Esophagus squamous epithelium (tissue), 5 donors: ENCODE measurements at regions not wholly inside any gene's neighbourhood (a gene's known extent, or its start where the extent isn't known, plus 50 kb on each side); places are given as distances from the start of the nearest gene placed in this dataset.

Experiments used
- DNase-seq: peaks from one replicate; lab custom pipeline; 2025; lab: John Stamatoyannopoulos, UW
- H3K27ac ChIP-seq, 4 donors: fragments of 200-600 bp; sonication (generic); one replicate each; pipeline ENCODE4 v1.5.1; 2016 to 2019; ENCODE audit warnings: mild to moderate bottlenecking in 1 of 4
- H3K27me3 ChIP-seq, 4 donors: fragments of 200-600 bp; sonication (generic); 1 replicate in 3 of 4; 2 replicates in 1 of 4; pipeline versions ENCODE4 v1.5.1 to v1.6.0; 2017 to 2021; ENCODE audit warnings: antibody characterized with exemption in 1 of 4
- H3K36me3 ChIP-seq, 3 donors: fragments of 200-600 bp; sonication (generic); one replicate each; pipeline ENCODE4 v1.5.1; 2016 to 2019
- H3K4me1 ChIP-seq, 3 donors: fragments of 200-600 bp; sonication (generic); one replicate each; pipeline ENCODE4 v1.5.1; 2017 to 2019
- H3K4me3 ChIP-seq, 4 donors: fragments of 200-600 bp; sonication (generic); 1 replicate in 3 of 4; 2 replicates in 1 of 4; pipeline ENCODE4 v1.5.1; 2016 to 2019; ENCODE audit warnings: mild to moderate bottlenecking in 2 of 4, moderate library complexity in 1 of 4
- H3K9me3 ChIP-seq, 3 donors: fragments of 200-600 bp; sonication (generic); one replicate each; pipeline ENCODE4 v1.5.1; 2016 to 2019
- POLR2A ChIP-seq, 4 donors: fragments of 450-650 bp; IDR thresholded peaks; one replicate each; pipeline ENCODE4 v1.6.1; 2017; ENCODE audit warnings: antibody characterized with exemption in 4 of 4, mild to moderate bottlenecking in 4 of 4, moderate library complexity in 3 of 4
- WGBS, 2 donors: methylation state at CpG; one replicate each; pipeline ENCODE4 v1.1.5; 2018; 5-methylcytosine and 5-hydroxymethylcytosine counted together
- intact Hi-C: fragments of 100-400 bp; cut with DNase I; formaldehyde crosslinking; loops from one replicate; pipeline ENCODE4 v1.15.0; 2022
- TF ChIP-seq, protein P1 (sequence below), 6 experiments: fragments of 450-650 bp in 4 of 6; fragments of 200-600 bp in 2 of 6; sonication (generic) in 2 of 6; IDR thresholded peaks; one replicate each; pipeline ENCODE4 v1.5.1; 2016 to 2019; ENCODE audit warnings: antibody characterized with exemption in 6 of 6, mild to moderate bottlenecking in 4 of 6, moderate library complexity in 4 of 6
- donor health status: DM: yes; HTN: yes; CAD: no.

DNA sequence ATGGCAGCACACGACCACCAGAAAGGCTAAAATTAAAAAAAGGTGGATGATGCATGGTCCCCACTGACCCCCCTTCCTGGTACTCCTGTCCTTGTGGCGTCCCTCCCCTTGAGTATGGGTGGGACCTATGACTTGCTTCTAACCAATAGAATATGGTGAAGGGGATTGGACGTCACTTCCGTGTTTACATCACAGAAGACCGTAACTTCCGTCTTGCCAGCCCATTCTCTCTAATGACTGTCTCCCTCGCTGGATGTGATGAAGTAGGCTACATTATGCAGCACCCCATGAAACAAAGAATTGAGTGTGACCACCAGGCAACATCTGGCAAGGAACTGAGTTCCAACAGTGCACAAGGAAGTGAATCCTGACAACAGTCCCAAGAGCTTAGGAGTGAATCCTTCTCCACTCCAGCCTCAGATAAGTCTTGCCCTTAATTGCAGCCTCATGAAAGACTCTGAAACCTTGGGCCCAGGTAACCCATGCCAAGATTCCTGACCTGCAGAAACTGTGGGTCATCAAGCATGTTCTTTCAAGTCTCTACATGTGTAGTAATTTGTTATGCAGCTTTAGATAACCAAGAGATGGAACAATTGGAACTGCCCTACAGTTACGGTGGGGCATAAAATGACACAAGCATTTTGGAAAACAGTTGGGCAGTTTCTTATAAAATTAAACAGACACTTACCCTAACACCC, 80.1 kb upstream of the NPAS2 start:
- 81 to 84% methylated on average over 7 to 8 of the region's 8 CpGs for WGBS, 2 donors
- intact Hi-C loops: no loop called here
- no peak for DNase-seq

DNA sequence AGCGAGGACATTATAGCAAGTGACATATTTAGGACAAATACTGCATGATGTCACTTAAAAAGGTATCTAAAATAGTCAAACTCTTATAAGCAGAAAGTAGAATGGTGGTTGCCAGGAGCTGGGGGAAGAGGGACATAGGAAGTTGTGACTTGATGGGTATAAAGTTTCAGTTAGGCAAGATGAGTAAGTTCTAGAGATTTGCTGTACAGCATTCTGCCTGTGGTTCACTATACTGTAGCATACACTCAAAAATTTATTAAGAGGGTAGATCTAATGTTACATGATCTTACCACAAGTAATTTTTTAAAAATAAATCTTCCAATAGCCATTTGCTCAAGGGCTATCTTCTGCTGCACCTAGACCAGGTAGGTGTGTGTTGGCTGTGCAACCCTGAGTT, 78.1 kb upstream of the NPAS2 start:
- Histone ChIP-seq H3K9me3 (no peaks in the 10 kb centered on the region), H3K36me3 (no peaks in the 10 kb centered on the region), H3K4me3 (no peak overlapping the region), H3K27ac (peak overlapping the region in 3 of 4 donors; percentile 23 to 84 (median 46)), H3K4me1 (peaks cover 0 to 12% (median 10%) of the 10 kb centered on the region in 3 donors), H3K27me3 (no peaks in the 10 kb centered on the region)
- TF ChIP-seq POLR2A (IDR thresholded peaks at IDR 0.05): no peak
- TF ChIP-seq, protein P1, sequence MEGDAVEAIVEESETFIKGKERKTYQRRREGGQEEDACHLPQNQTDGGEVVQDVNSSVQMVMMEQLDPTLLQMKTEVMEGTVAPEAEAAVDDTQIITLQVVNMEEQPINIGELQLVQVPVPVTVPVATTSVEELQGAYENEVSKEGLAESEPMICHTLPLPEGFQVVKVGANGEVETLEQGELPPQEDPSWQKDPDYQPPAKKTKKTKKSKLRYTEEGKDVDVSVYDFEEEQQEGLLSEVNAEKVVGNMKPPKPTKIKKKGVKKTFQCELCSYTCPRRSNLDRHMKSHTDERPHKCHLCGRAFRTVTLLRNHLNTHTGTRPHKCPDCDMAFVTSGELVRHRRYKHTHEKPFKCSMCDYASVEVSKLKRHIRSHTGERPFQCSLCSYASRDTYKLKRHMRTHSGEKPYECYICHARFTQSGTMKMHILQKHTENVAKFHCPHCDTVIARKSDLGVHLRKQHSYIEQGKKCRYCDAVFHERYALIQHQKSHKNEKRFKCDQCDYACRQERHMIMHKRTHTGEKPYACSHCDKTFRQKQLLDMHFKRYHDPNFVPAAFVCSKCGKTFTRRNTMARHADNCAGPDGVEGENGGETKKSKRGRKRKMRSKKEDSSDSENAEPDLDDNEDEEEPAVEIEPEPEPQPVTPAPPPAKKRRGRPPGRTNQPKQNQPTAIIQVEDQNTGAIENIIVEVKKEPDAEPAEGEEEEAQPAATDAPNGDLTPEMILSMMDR (IDR thresholded peaks at IDR 0.05): no peak
- WGBS, 2 donors: 79 to 82% methylated on average over 1 of the region's 1 CpG
- intact Hi-C loops: no loop called here
- DNase-seq: no peak

More for the DNA sequence above, 80.1 kb upstream of the NPAS2 start:
- no peak for TF ChIP-seq POLR2A (IDR thresholded peaks at IDR 0.05)
- TF ChIP-seq, protein P1 (IDR thresholded peaks at IDR 0.05): no peak
- Histone ChIP-seq H3K4me1 (peaks cover 0 to 12% (median 10%) of the 10 kb centered on the region in 3 donors), H3K27ac (no peak overlapping the region), H3K27me3 (no peaks in the 10 kb centered on the region), H3K36me3 (no peaks in the 10 kb centered on the region), H3K4me3 (no peak overlapping the region), H3K9me3 (no peaks in the 10 kb centered on the region)

DNA sequence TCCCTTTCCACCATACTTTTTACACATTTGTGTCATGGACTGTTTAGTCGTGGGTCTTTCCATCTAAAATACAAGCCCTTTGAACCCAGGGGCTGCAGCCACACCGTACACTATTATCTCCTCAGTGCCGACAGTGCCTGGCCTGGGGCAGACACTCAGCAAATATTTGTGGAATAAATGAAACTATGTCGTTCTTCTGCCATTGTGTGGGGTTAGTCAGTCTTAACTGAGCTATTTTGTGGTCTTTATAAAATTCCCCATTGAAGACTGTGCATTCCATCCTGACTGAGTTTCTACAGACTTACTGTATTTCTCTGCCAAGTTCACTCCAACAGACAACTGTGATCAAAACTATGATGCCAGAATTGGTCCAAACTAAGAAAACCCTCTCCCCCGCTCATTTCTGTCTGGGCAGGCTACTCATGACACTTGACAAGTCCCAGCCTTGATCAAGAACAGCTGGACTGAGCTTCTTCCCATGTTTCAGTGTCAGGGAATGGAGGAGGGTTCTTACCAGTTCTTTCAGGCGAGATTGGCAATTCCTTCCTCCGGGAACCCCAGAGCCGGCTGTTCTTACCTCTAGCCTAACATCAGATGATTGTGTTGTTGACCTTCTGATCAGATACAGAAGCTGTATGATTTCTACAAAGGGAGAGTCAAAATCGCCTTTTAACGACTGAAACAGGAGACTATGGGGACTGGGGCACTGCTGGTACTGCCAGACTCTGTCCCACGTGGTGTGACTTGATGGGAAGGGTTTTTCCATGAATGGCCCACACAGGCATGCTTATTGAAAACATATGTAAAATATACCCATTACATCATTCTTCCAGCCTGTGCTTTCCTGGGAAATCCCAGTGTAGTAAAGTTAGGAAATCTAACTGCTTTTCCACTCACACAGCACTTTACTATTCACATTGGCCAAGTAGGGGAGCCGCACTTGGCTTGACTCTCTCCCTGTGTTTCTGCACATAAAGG, 77.4 kb upstream of the NPAS2 start:
- Histone ChIP-seq H3K4me1 (peaks cover 0 to 12% (median 10%) of the 10 kb centered on the region in 3 donors), H3K36me3 (no peaks in the 10 kb centered on the region), H3K9me3 (no peaks in the 10 kb centered on the region), H3K27me3 (no peaks in the 10 kb centered on the region), H3K27ac (peak overlapping the region; percentile 8 to 84 (median 56)), H3K4me3 (peak overlapping the region in 1 of 4 donors; percentile 15)
- TF ChIP-seq, protein P1 (IDR thresholded peaks at IDR 0.05): no peak
- TF ChIP-seq POLR2A (IDR thresholded peaks at IDR 0.05): no peak
- DNase-seq: no peak
- WGBS, 2 donors: 37% methylated on average over 10 to 12 of the region's 12 CpGs
- intact Hi-C loops: no loop called here

DNA sequence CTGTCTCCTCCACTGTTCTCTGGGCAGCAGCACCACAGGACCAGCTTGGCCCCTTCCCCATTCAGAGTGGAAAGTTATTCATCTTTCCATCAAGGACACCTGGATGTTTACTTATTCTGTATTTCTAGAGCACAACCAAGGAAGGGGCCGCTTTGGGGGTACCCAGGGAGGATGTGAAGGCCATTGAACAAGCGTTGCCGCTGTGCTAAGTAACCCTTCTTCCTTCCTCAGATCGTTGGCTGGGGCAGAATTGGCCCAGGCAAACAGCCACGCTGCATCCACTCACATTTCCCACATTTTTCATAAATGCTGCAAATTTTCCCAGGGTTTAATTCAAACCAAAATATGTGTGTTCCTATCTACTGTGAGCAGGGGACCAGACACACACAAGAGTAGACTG, 76.2 kb upstream of the NPAS2 start:
- no peak for TF ChIP-seq POLR2A (IDR thresholded peaks at IDR 0.05)
- TF ChIP-seq, protein P1 (IDR thresholded peaks at IDR 0.05): no peak
- Histone ChIP-seq H3K4me3 (no peak overlapping the region), H3K4me1 (peaks cover 0 to 12% (median 10%) of the 10 kb centered on the region in 3 donors), H3K9me3 (no peaks in the 10 kb centered on the region), H3K36me3 (no peaks in the 10 kb centered on the region), H3K27ac (no peak overlapping the region), H3K27me3 (no peaks in the 10 kb centered on the region)
- 56 to 75% methylated on average over 5 of the region's 5 CpGs for WGBS, 2 donors
- intact Hi-C loops: no loop called here
- no peak for DNase-seq

DNA sequence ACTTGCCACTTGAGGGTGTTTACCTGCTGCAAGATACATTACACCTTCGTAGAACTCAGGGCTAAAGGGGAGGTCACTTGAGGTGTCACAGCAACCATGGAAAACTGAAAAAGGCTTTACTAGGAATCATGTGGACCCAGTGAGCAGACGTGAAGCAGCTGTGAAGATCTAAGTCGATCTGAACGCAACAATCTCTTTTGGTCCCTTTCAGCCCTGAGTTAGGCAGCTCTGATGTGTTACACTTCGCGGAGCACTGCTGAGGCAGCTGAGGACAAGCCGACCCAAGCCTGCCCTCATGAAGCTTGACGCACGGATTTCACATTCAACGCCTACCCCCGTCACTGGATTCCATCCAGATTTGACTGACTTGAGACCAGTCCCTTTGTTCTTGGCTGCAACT, 75.8 kb upstream of the NPAS2 start:
- H3K36me3 ChIP-seq: no peaks in the 10 kb centered on the region
- no peaks in the 10 kb centered on the region for H3K9me3 ChIP-seq
- intact Hi-C loops: no loop called here
- TF ChIP-seq POLR2A (IDR thresholded peaks at IDR 0.05): no peak
- TF ChIP-seq, protein P1 (IDR thresholded peaks at IDR 0.05): no peak
- H3K27me3 ChIP-seq: no peaks in the 10 kb centered on the region
- H3K27ac ChIP-seq: no peak overlapping the region
- no peak for DNase-seq
- 83 to 86% methylated on average over 11 of the region's 11 CpGs for WGBS, 2 donors
- peaks cover 0 to 12% (median 10%) of the 10 kb centered on the region in 3 donors for H3K4me1 ChIP-seq
- H3K4me3 ChIP-seq: no peak overlapping the region
